ENCODE measurements at regions not wholly inside any gene's neighbourhood (a gene's known extent, or its start where the extent isn't known, plus 50 kb on each side); places are given as distances from the start of the nearest gene placed in this dataset.
A peak's percentile ranks its signal among the peaks of the same experiment; 100 is the strongest.

GRCh38 chr5:110323832-110324231 lies 402.6 kb downstream of the TMEM232 start:
- H3K27ac ChIP-seq: no peak overlapping the region
- TF ChIP-seq CTCF (IDR thresholded peaks at IDR 0.05): no peak
- TF ChIP-seq ZFX (IDR thresholded peaks at IDR 0.05; ENCODE audit: borderline replicate concordance): no peak

- no peak for TF ChIP-seq CTCF (IDR thresholded peaks at IDR 0.05)
- TF ChIP-seq ZFX (IDR thresholded peaks at IDR 0.05; ENCODE audit: borderline replicate concordance): no peak
- no peak overlapping the region for H3K27ac ChIP-seq
Measured at GRCh38 chr5:110324876-110325275, 401.6 kb downstream of the TMEM232 start.

- H3K27ac ChIP-seq: no peak overlapping the region
Measured at GRCh38 chr5:110329955-110330525, 396.4 kb downstream of the TMEM232 start.

GRCh38 chr5:110333384-110333783 lies 393.1 kb downstream of the TMEM232 start:
- no peak overlapping the region for H3K27ac ChIP-seq
- TF ChIP-seq CTCF (IDR thresholded peaks at IDR 0.05) (peak; percentile 25; the same call in 1 of the 2 replicates), ZFX (IDR thresholded peaks at IDR 0.05; ENCODE audit: borderline replicate concordance) (no peak)

More at GRCh38 chr5:110329955-110330525, 396.4 kb downstream of the TMEM232 start:
- TF ChIP-seq ZFX (IDR thresholded peaks at IDR 0.05; ENCODE audit: borderline replicate concordance): no peak
- no peak for TF ChIP-seq CTCF (IDR thresholded peaks at IDR 0.05)

- no peak for TF ChIP-seq CTCF (IDR thresholded peaks at IDR 0.05)
- TF ChIP-seq ZFX (IDR thresholded peaks at IDR 0.05; ENCODE audit: borderline replicate concordance): no peak
- no peak overlapping the region for H3K27ac ChIP-seq
Measured at GRCh38 chr5:110335361-110336066, 391.0 kb downstream of the TMEM232 start.

- TF ChIP-seq CTCF (IDR thresholded peaks at IDR 0.05) (no peak), ZFX (IDR thresholded peaks at IDR 0.05; ENCODE audit: borderline replicate concordance) (no peak)
- H3K27ac ChIP-seq: no peak overlapping the region
Measured at GRCh38 chr5:110338341-110339083, 388.0 kb downstream of the TMEM232 start.

GRCh38 chr5:110339399-110339798 lies 387.1 kb downstream of the TMEM232 start:
- H3K27ac ChIP-seq: no peak overlapping the region
- TF ChIP-seq CTCF (IDR thresholded peaks at IDR 0.05): no peak
- TF ChIP-seq ZFX (IDR thresholded peaks at IDR 0.05; ENCODE audit: borderline replicate concordance): no peak

Data from 22Rv1 (cell line).